G401.6 (cell line): ENCODE measurements at regions not wholly inside any gene's neighbourhood (a gene's known extent, or its start where the extent isn't known, plus 50 kb on each side); places are given as distances from the start of the nearest gene placed in this dataset.
"Not testable (repeated sequence)": the region's sequence is repeated elsewhere in the genome, so short reads cannot be mapped to it uniquely, and the experiment has no call there.

ENCODE experiments used
- FAIRE-seq: peaks from 2 replicates; lab custom pipeline; 2012; peaks lifted over from hg19 to GRCh38; lab: Jason Lieb, UNC

DNA sequence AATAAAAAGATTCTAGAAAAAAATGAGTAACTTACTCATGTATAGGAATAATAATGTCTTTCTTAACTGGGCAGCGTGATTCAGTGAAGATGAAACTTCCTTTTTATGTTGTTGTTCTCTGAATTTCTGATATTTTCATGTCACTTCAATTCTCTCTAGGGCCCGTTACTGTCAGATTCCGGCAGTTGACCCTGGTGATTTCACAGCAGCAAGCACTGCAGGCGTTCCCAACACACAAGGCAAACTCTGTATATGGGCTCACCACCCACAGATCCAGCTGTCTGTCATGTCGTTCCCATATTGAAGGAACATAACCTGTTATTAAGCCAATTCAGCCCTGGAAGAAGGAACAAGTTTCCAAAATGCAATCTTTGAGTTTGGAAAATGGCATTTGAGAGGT is 288.3 kb upstream of the GALNTL6 start:
- FAIRE-seq: no peak

DNA sequence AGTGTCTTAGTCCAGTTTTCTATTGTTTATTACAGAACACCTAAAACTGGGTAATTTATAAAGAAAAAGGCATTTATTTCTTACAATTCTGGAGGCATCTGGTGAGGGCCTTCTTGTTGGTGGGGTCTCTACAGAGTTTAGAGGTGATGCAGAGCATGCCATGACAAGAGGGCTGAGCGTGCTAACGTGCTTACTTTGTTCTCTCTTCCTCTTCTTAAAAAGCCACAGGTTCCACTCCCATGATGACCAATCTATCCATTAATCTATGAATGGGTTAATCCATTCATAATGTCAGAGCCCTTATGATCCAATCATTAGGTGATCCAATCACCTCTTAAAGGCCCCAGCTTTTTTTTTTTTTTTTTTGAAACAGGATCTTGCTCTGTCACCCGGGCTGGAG is 291.5 kb upstream of the GALNTL6 start:
- no peak for FAIRE-seq

- no peak for FAIRE-seq
Observed at GRCh38 chr4:171519457-171519856, 293.7 kb upstream of the GALNTL6 start.

- no peak for FAIRE-seq
Observed at GRCh38 chr4:171517883-171518282, 295.3 kb upstream of the GALNTL6 start.

GRCh38 chr4:171516694-171517093 is 296.5 kb upstream of the GALNTL6 start:
- no peak for FAIRE-seq

- FAIRE-seq: no peak
Observed at GRCh38 chr4:171484681-171485080, 328.5 kb upstream of the GALNTL6 start.

GRCh38 chr4:171478181-171478580 is 335.0 kb upstream of the GALNTL6 start:
- no peak for FAIRE-seq

DNA sequence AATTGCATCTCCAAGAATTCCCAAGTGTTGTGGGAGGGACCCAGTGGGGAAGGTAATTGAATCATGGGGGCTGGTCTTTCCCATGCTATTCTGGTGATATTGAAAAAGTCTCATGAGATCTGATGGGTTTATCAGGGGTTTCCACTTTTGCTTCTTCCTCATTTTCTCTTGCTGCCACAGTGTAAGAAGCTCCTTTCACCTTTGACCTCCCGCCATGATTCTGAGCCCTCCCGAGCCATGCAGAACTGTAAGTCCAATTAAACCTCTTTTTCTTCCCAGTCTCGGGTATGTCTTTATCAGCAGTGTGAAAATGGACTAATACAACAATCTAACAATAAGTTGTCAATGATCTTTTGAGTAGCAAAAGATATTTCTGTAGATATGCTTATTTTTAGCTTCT is 338.1 kb upstream of the GALNTL6 start:
- FAIRE-seq: not testable (repeated sequence)

- FAIRE-seq: no peak
Observed at GRCh38 chr4:171473155-171473554, 340.0 kb upstream of the GALNTL6 start.

- no peak for FAIRE-seq
Observed at GRCh38 chr4:171472230-171472629, 341.0 kb upstream of the GALNTL6 start.

- FAIRE-seq: no peak
Observed at GRCh38 chr4:171464499-171464898, 348.7 kb upstream of the GALNTL6 start.

DNA sequence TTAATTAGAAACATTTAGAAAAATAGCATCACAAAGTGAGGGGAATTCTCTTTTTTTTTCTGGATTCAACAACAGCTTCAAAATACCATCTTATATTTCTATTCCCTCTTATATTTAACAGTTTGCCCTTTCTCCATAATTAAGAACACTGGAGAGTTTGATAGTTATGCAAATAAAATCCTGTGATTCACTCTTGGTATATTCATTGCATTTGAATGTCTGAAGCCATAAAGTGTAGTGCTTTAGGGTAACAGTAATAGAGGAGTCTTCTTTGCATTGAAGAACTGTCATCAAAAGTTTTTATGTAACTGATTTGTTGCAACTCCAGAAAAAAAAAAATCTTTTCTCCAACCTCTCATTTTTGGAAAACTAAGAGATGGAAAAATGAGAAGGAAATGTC is 352.0 kb upstream of the GALNTL6 start:
- FAIRE-seq: no peak

DNA sequence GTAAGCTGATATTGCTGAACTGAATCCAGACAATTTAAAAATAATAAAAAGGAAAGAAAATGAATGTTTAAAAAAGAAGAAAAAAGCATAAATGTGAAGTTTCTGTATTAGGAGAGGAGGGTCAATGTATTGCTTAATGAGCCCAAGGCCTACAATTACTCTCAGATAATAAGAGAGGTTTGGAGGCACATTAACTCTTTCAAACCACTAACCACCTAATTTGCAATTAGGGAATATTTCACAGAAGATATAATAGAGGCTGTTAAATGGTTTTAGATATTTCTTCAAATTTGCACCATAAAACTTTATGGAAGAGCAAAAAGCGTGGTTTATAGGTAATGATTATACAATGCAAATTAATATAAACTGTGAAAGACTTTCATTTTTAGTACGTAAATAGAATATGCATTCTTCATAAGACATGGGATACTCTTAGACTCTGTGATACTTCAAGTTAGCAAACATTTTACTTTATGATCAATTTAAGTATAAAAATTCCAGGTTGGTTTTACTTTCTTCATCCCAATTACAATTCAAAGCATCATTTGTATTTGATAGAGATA is 364.2 kb upstream of the GALNTL6 start:
- FAIRE-seq: no peak

GRCh38 chr4:171448358-171448757 is 364.8 kb upstream of the GALNTL6 start:
- FAIRE-seq: no peak

DNA sequence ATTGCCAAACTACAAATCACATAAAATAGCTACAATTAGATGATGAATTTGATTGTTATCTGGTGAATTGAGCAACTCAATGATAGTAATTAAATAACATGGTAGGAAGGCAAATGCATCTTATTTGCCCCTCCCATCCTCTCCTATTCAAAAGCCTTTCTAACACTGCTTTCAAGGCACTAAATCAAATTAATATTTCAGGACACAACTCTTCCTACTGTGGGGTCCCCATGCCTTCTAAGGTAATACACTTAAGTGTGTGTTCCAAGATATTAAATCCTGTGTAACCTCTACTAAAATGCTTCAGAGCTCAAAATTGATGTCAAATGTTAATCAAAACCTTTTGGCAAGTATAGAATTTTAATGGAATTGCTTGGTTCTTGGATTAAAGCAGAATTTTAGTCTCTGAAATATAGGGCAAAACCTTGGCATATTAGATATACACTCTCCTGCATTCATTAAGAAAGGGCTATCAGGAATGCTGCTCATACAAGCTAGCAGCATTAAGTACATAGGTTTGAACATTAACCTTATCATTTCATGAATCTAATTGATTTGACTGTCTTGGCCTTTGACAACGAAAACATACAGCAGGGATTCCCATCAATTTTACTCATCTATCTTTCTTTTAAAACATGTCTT is 371.8 kb upstream of the GALNTL6 start:
- FAIRE-seq: no peak

DNA sequence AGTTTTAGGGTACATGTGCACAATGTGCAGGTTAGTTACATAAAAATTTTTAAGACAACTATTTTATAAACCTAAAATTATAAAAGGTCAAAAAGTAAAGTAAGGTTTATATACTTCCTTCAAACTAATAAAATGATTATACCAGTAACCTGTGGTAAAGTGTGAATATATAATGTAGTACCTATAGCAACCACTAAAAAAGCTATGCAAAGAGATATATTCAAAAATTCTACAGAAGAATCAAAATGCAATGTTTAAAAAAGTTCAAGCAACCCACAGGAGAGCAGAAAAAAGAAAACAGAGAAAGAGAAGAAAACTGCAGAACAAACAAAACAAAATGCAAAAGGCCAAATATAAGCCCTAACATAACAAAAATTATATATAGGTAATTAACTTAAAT is 379.5 kb upstream of the GALNTL6 start:
- FAIRE-seq: no peak

GRCh38 chr4:171432536-171432935 is 380.7 kb upstream of the GALNTL6 start:
- no peak for FAIRE-seq

DNA sequence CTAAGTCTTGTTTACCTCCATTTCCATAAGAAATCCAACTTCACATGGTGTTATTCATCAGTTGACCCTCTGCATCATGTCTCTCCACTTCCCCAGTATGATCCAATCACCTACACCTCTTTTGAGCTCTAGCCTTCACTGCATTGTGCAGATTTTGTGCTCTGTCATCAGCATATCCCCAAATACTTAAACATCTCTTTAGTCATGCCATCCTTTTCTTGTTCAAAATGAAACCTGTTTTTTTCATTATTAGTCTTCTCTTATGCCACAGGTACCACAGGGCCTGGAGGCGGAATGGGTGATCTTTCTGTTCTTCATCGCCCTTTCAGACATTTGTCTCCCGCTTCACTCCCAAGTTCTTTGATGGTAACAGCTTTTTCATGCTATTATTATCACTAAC is 382.7 kb upstream of the GALNTL6 start:
- no peak for FAIRE-seq

GRCh38 chr4:171397175-171397574 is 416.0 kb upstream of the GALNTL6 start:
- FAIRE-seq: no peak

DNA sequence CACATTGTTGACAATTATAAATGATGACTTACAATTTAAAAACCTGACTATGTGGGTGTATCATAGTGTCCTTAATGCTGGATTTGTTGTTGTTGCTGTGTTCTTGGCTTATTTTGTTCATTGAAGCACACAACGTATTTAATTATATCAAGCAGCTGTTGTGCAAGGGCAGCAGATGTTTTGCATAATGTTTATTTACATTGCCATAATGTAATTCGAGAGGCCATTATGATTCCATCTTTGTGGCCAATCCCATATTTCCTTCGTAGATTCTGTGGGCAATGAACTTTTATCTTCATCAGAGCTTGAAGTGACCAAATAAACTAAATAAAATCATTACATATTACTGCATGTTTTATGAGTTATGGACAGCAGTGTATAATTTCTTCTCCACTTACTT is 422.6 kb upstream of the GALNTL6 start:
- no peak for FAIRE-seq

- no peak for FAIRE-seq
Observed at GRCh38 chr4:171378323-171378722, 434.9 kb upstream of the GALNTL6 start.

GRCh38 chr4:171376724-171377123 is 436.5 kb upstream of the GALNTL6 start:
- FAIRE-seq: no peak

DNA sequence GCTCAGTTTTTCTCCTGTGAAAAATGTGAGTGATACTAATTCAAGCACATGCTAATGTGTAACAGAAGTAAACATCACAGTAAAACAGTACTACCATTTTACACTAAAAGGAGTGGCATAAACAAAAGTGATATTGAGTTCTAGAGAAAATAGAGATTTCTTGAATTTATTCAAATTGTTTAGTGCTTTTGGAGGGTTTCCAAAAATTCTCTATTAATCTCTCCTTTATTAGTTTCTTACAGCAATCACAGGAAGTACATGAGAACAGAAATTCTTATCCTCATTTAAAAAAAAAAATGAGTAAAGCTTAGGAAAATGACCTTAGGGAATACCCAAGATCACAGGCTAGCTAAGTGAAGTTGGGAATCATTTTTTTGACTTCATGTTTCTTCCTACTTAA is 459.7 kb upstream of the GALNTL6 start:
- FAIRE-seq: no peak

DNA sequence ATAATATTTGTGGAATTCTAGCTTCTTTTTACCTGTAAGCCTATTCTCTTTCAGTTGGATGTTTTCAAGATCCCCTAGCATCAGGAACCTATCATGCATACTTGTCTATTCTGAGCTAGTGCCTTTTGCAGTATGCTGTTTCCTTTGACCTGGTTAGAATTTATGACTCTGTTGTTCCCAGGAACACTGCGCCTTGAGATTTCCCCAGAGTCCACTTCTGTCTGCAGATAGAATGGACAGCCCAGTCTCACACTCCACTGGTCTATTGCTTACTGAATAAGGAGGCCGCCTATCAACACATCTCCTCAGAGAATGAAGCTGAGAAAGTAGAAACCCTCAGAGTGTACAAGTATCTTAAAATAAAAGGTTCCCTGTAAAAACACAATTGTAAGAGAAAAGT is 465.1 kb upstream of the GALNTL6 start:
- FAIRE-seq: no peak

- no peak for FAIRE-seq
Observed at GRCh38 chr4:171342646-171343045, 470.6 kb upstream of the GALNTL6 start.
